ENCODE measurements at regions not wholly inside any gene's neighbourhood (a gene's known extent, or its start where the extent isn't known, plus 50 kb on each side); places are given as distances from the start of the nearest gene placed in this dataset.

- no peaks in the 10 kb centered on the region for H3K9me3 ChIP-seq (ENCODE audit: control insufficient read depth, insufficient read depth, low read depth, low read length)
- no peaks in the 10 kb centered on the region for H3K36me3 ChIP-seq (ENCODE audit: control insufficient read depth in 2 of 2, insufficient read depth in 1 of 2, low read length in 2 of 2)
- CTCF ChIA-PET, result interaction anchor here (1.4 kb wide), 1 partner anchor 9 kb away, joined by 3 read pairs; no protein-coding TSS in a partner anchor
- TF ChIP-seq ZNF133 (tag by site-specific recombination; IDR thresholded peaks at IDR 0.05), result no peak
- no peak for TF ChIP-seq ZBTB49 (tag by site-specific recombination; IDR thresholded peaks at IDR 0.05; ENCODE audit: low read depth)
- no peak for TF ChIP-seq INSM2 (tag by site-specific recombination; IDR thresholded peaks at IDR 0.05)
- TF ChIP-seq GLIS1 (tag by site-specific recombination; IDR thresholded peaks at IDR 0.05), result peak; percentile 91
- peak; percentile 66 for TF ChIP-seq GLIS2 (tag by site-specific recombination; IDR thresholded peaks at IDR 0.05)
- no peak overlapping the region for H3K4me3 ChIP-seq (ENCODE audit: low read depth, low read length)
- H3K27ac ChIP-seq (ENCODE audit: extremely low read depth, low read depth, low read length), result no peak overlapping the region
- H3K4me1 ChIP-seq (ENCODE audit: control insufficient read depth, insufficient read depth, low read length), result no peaks in the 10 kb centered on the region; the same call in 1 of the 2 replicates
- POLR2A ChIA-PET, result no interaction called here
These were observed 51.0 kb upstream of the SC5D start for GRCh38 chr11:121241343-121242211.
